Spleen (tissue), 11 donors: ENCODE measurements at regions not wholly inside any gene's neighbourhood (a gene's known extent, or its start where the extent isn't known, plus 50 kb on each side); places are given as distances from the start of the nearest gene placed in this dataset.

Experiments used
- DNase-seq: peaks from one replicate; pipeline ENCODE4 v3.0.0-alpha.2; 2020
- H3K27ac ChIP-seq, 8 donors: fragments of 200-600 bp; sonication (generic) in 7 of 8; 1 replicate in 4 of 8; 2 replicates in 4 of 8; pipeline versions ENCODE4 v1.5.0 to v1.8.0; 2016 to 2021; ENCODE audit warnings: inconsistent platforms in 4 of 8, mild to moderate bottlenecking in 4 of 8, moderate library complexity in 1 of 8
- H3K27me3 ChIP-seq, 7 donors: fragments of 200-600 bp; sonication (generic) in 6 of 7; replicated peaks in 1 of 7; 1 replicate in 4 of 7; 2 replicates in 3 of 7; pipeline versions ENCODE4 v1.5.0 to v1.8.0; 2016 to 2021; ENCODE audit warnings: inconsistent platforms in 3 of 7, mild to moderate bottlenecking in 1 of 7
- H3K36me3 ChIP-seq, 6 donors: fragments of 200-600 bp; sonication (generic) in 5 of 6; 1 replicate in 4 of 6; 2 replicates in 2 of 6; pipeline versions ENCODE4 v1.5.0 to v1.8.0; 2016 to 2021; ENCODE audit warnings: inconsistent platforms in 2 of 6
- H3K4me1 ChIP-seq, 6 donors: fragments of 200-600 bp; sonication (generic) in 5 of 6; 1 replicate in 3 of 6; 2 replicates in 3 of 6; pipeline versions ENCODE4 v1.5.0 to v1.8.0; 2016 to 2021; ENCODE audit warnings: inconsistent platforms in 3 of 6
- H3K4me3 ChIP-seq, 8 donors: fragments of 200-600 bp; sonication (generic) in 7 of 8; 1 replicate in 4 of 8; 2 replicates in 4 of 8; pipeline versions ENCODE4 v1.5.0 to v1.8.0; 2016 to 2021; ENCODE audit warnings: inconsistent platforms in 4 of 8, mild to moderate bottlenecking in 4 of 8, moderate library complexity in 2 of 8
- H3K9me3 ChIP-seq, 8 donors: fragments of 200-600 bp; sonication (generic) in 7 of 8; 1 replicate in 4 of 8; 2 replicates in 4 of 8; pipeline versions ENCODE4 v1.5.0 to v1.8.0; 2016 to 2021; ENCODE audit warnings: inconsistent platforms in 4 of 8
- CTCF ChIP-seq, 11 experiments: fragments of 200-600 bp in 7 of 11; fragments of 450-650 bp in 4 of 11; sonication (generic) in 4 of 11; IDR thresholded peaks in 8 of 11; conservative IDR thresholded peaks in 3 of 11; 1 replicate in 7 of 11; 2 replicates in 4 of 11; pipeline versions ENCODE4 v1.4.0 to v1.8.0; 2016 to 2021; ENCODE audit warnings: antibody characterized with exemption in 11 of 11, inconsistent platforms in 4 of 11, mild to moderate bottlenecking in 1 of 11
- POLR2A ChIP-seq, 3 donors: fragments of 450-650 bp; IDR thresholded peaks; one replicate each; pipeline ENCODE4 v1.5.1; 2017; ENCODE audit warnings: antibody characterized with exemption in 3 of 3, mild to moderate bottlenecking in 1 of 3
- POLR2AphosphoS5 ChIP-seq, 3 donors: sonication (generic); formaldehyde crosslinking; IDR thresholded peaks; one replicate each; pipeline ENCODE4 v1.5.1; 2017; ENCODE audit warnings: antibody characterized with exemption in 3 of 3
- WGBS, 5 donors: extraction: QIAGEN DNeasy Blood & Tissue Kit in 3 of 5; methylation state at CpG; one replicate each; pipeline versions ENCODE4 v1.1.5 to v1.1.7; 2013 to 2018; 5-methylcytosine and 5-hydroxymethylcytosine counted together
- intact Hi-C: fragments of 100-400 bp; cut with DNase I; formaldehyde crosslinking; loops from one replicate; pipeline ENCODE4 v1.15.0; 2023; ENCODE audit warnings: low total_unique reads
- donor health status: healthy with polysubstance abuse.
- donor health status: DM: no; HTN: no; CAD: no; lungs with moderate emphysema.
- donor health status: DM: no; HTN: no; CAD: no.
- donor health status: Bipolar disorder and iron deficiency.
- donor health status: healthy.
- donor health status: DM: no; HTN: no; CAD: no.
- donor health status: DM: yes; HTN: yes; CAD: no.

GRCh38 chr20:46803123-46804020, 91.3 kb upstream of the EYA2 start:
- TF ChIP-seq POLR2AphosphoS5 (IDR thresholded peaks at IDR 0.05) = no peak
- TF ChIP-seq CTCF (IDR thresholded peaks at IDR 0.05 in 8 of 11, conservative IDR thresholded peaks at IDR 0.05 in 3 of 11) = no peak
- TF ChIP-seq POLR2A (IDR thresholded peaks at IDR 0.05) = no peak
- H3K27me3 ChIP-seq = peaks cover 0 to 40% (median 0%) of the 10 kb centered on the region in 7 donors
- H3K4me3 ChIP-seq = no peak overlapping the region
- no peaks in the 10 kb centered on the region for H3K4me1 ChIP-seq
- intact Hi-C loops = no loop called here
- H3K9me3 ChIP-seq = no peaks in the 10 kb centered on the region
- DNase-seq = no peak
- no peaks in the 10 kb centered on the region for H3K36me3 ChIP-seq
- H3K27ac ChIP-seq = no peak overlapping the region
- 69 to 76% (median 72%) methylated on average over 12 of the region's 12 CpGs for WGBS, 5 donors

- intact Hi-C loops = no loop called here
- DNase-seq = no peak
- no peaks in the 10 kb centered on the region for H3K36me3 ChIP-seq
- 77 to 88% (median 81%) methylated on average over 3 of the region's 3 CpGs for WGBS, 5 donors
- no peak overlapping the region for H3K4me3 ChIP-seq
- peaks cover 0 to 34% (median 0%) of the 10 kb centered on the region in 7 donors for H3K27me3 ChIP-seq
- no peak overlapping the region for H3K27ac ChIP-seq
- H3K9me3 ChIP-seq = no peaks in the 10 kb centered on the region
- no peak for TF ChIP-seq CTCF (IDR thresholded peaks at IDR 0.05 in 8 of 11, conservative IDR thresholded peaks at IDR 0.05 in 3 of 11)
- no peak for TF ChIP-seq POLR2AphosphoS5 (IDR thresholded peaks at IDR 0.05)
- TF ChIP-seq POLR2A (IDR thresholded peaks at IDR 0.05) = no peak
- H3K4me1 ChIP-seq = no peaks in the 10 kb centered on the region
Measured at GRCh38 chr20:46804126-46804525, 90.5 kb upstream of the EYA2 start.

GRCh38 chr20:46805836-46806235, 88.8 kb upstream of the EYA2 start:
- no peaks in the 10 kb centered on the region for H3K4me1 ChIP-seq
- H3K9me3 ChIP-seq = no peaks in the 10 kb centered on the region
- intact Hi-C loops = no loop called here
- DNase-seq = no peak
- no peak overlapping the region for H3K4me3 ChIP-seq
- H3K27ac ChIP-seq = no peak overlapping the region
- no peaks in the 10 kb centered on the region for H3K36me3 ChIP-seq
- TF ChIP-seq POLR2A (IDR thresholded peaks at IDR 0.05) (no peak), CTCF (IDR thresholded peaks at IDR 0.05 in 8 of 11, conservative IDR thresholded peaks at IDR 0.05 in 3 of 11) (no peak), POLR2AphosphoS5 (IDR thresholded peaks at IDR 0.05) (no peak)
- H3K27me3 ChIP-seq = peaks cover 0 to 35% (median 2%) of the 10 kb centered on the region in 7 donors
- 93 to 96% (median 96%) methylated on average over 9 of the region's 9 CpGs for WGBS, 5 donors

- Histone ChIP-seq H3K27me3 (peaks cover 0 to 53% (median 21%) of the 10 kb centered on the region in 7 donors), H3K9me3 (no peaks in the 10 kb centered on the region), H3K4me1 (no peaks in the 10 kb centered on the region), H3K27ac (no peak overlapping the region), H3K4me3 (no peak overlapping the region), H3K36me3 (no peaks in the 10 kb centered on the region)
- intact Hi-C loops = no loop called here
- TF ChIP-seq CTCF (IDR thresholded peaks at IDR 0.05 in 8 of 11, conservative IDR thresholded peaks at IDR 0.05 in 3 of 11) (no peak), POLR2A (IDR thresholded peaks at IDR 0.05) (no peak), POLR2AphosphoS5 (IDR thresholded peaks at IDR 0.05) (no peak)
- WGBS, 5 donors = 68 to 82% (median 82%) methylated on average over 6 of the region's 6 CpGs
- no peak for DNase-seq
Measured at GRCh38 chr20:46807998-46808397, 86.6 kb upstream of the EYA2 start.
